Parathyroid adenoma (tissue), 2 donors: ENCODE measurements at regions not wholly inside any gene's neighbourhood (a gene's known extent, or its start where the extent isn't known, plus 50 kb on each side); places are given as distances from the start of the nearest gene placed in this dataset.

Experiments
- H2AFZ ChIP-seq: fragments of 300-600 bp; sonication (generic); one replicate; pipeline ENCODE4 v1.7.0; 2017; ENCODE audit warnings: antibody characterized with exemption, mild to moderate bottlenecking
- H3K27ac ChIP-seq: fragments of 300-600 bp; sonication (generic); one replicate; pipeline ENCODE4 v1.7.0; 2017
- H3K27me3 ChIP-seq: fragments of 300-600 bp; sonication (generic); one replicate; pipeline ENCODE4 v1.7.0; 2017; ENCODE audit warnings: low read length; ENCODE audit not compliant: control insufficient read depth, insufficient read depth
- H3K36me3 ChIP-seq: fragments of 300-600 bp; sonication (generic); one replicate; pipeline ENCODE4 v1.7.0; 2017; ENCODE audit warnings: low read length; ENCODE audit not compliant: control insufficient read depth, insufficient read depth
- H3K4me1 ChIP-seq: fragments of 300-600 bp; sonication (generic); one replicate; pipeline ENCODE4 v1.7.0; 2017; ENCODE audit warnings: control low read depth
- H3K4me2 ChIP-seq: fragments of 300-600 bp; sonication (generic); one replicate; pipeline ENCODE4 v1.7.0; 2017; ENCODE audit warnings: low read length
- H3K4me3 ChIP-seq: fragments of 300-600 bp; sonication (generic); one replicate; pipeline ENCODE4 v1.7.0; 2017; ENCODE audit warnings: low read depth, low read length
- H3K79me2 ChIP-seq: fragments of 300-600 bp; sonication (generic); one replicate; pipeline ENCODE4 v1.7.0; 2017; ENCODE audit warnings: control low read depth
- H3K9ac ChIP-seq: fragments of 300-600 bp; sonication (generic); one replicate; pipeline ENCODE4 v1.7.0; 2017; ENCODE audit warnings: mild to moderate bottlenecking
- H3K9me3 ChIP-seq: fragments of 300-600 bp; sonication (generic); one replicate; pipeline ENCODE4 v1.7.0; 2017; ENCODE audit warnings: low read length; ENCODE audit not compliant: control insufficient read depth
- CTCF ChIP-seq: fragments of 300-600 bp; sonication (generic); IDR thresholded peaks from one replicate; pipeline ENCODE4 v1.7.0; 2017; ENCODE audit warnings: antibody characterized with exemption, mild to moderate bottlenecking
- donor health status: primary hyperparathyroidism.

- H3K9ac ChIP-seq: no peak overlapping the region
- no peaks in the 10 kb centered on the region for H3K36me3 ChIP-seq
- H3K79me2 ChIP-seq: no peaks in the 10 kb centered on the region
- H3K9me3 ChIP-seq: no peaks in the 10 kb centered on the region
- H3K4me1 ChIP-seq: no peaks in the 10 kb centered on the region
- no peak overlapping the region for H3K27ac ChIP-seq
- H3K27me3 ChIP-seq: no peaks in the 10 kb centered on the region
- TF ChIP-seq CTCF: no peak
- H3K4me2 ChIP-seq: no peak overlapping the region
- H2AFZ ChIP-seq: no peak overlapping the region
- H3K4me3 ChIP-seq: no peak overlapping the region
Measured at GRCh38 chr2:204133476-204133875, 196.9 kb downstream of the ICOS start.

- H3K9me3 ChIP-seq: no peaks in the 10 kb centered on the region
- no peak overlapping the region for H3K4me2 ChIP-seq
- H2AFZ ChIP-seq: no peak overlapping the region
- H3K27me3 ChIP-seq: no peaks in the 10 kb centered on the region
- no peak overlapping the region for H3K9ac ChIP-seq
- TF ChIP-seq CTCF: no peak
- no peaks in the 10 kb centered on the region for H3K79me2 ChIP-seq
- H3K27ac ChIP-seq: no peak overlapping the region
- no peak overlapping the region for H3K4me3 ChIP-seq
- no peaks in the 10 kb centered on the region for H3K36me3 ChIP-seq
- no peaks in the 10 kb centered on the region for H3K4me1 ChIP-seq
Measured at GRCh38 chr2:204134421-204134820, 197.9 kb downstream of the ICOS start.

- Histone ChIP-seq H2AFZ (no peak overlapping the region), H3K27me3 (no peaks in the 10 kb centered on the region), H3K4me1 (no peaks in the 10 kb centered on the region), H3K4me2 (no peak overlapping the region), H3K79me2 (no peaks in the 10 kb centered on the region), H3K4me3 (no peak overlapping the region), H3K27ac (no peak overlapping the region), H3K9ac (no peak overlapping the region), H3K9me3 (no peaks in the 10 kb centered on the region), H3K36me3 (no peaks in the 10 kb centered on the region)
- TF ChIP-seq CTCF: no peak
Measured at GRCh38 chr2:204135752-204136151, 199.2 kb downstream of the ICOS start.

GRCh38 chr2:204138206-204138605 lies 201.6 kb downstream of the ICOS start:
- Histone ChIP-seq H3K4me1 (no peaks in the 10 kb centered on the region), H3K9me3 (no peaks in the 10 kb centered on the region), H3K4me3 (no peak overlapping the region), H3K9ac (no peak overlapping the region), H3K79me2 (no peaks in the 10 kb centered on the region), H3K36me3 (no peaks in the 10 kb centered on the region), H3K27ac (no peak overlapping the region), H3K4me2 (no peak overlapping the region), H3K27me3 (no peaks in the 10 kb centered on the region), H2AFZ (no peak overlapping the region)
- TF ChIP-seq CTCF: no peak

GRCh38 chr2:204140246-204140645 lies 203.7 kb downstream of the ICOS start:
- no peaks in the 10 kb centered on the region for H3K79me2 ChIP-seq
- no peak overlapping the region for H3K27ac ChIP-seq
- no peak overlapping the region for H3K4me2 ChIP-seq
- H3K4me3 ChIP-seq: no peak overlapping the region
- no peaks in the 10 kb centered on the region for H3K27me3 ChIP-seq
- no peak overlapping the region for H3K9ac ChIP-seq
- no peaks in the 10 kb centered on the region for H3K9me3 ChIP-seq
- H3K4me1 ChIP-seq: no peaks in the 10 kb centered on the region
- H2AFZ ChIP-seq: no peak overlapping the region
- H3K36me3 ChIP-seq: no peaks in the 10 kb centered on the region
- no peak for TF ChIP-seq CTCF
